Transverse colon (tissue), 4 donors: ENCODE measurements at regions not wholly inside any gene's neighbourhood (a gene's known extent, or its start where the extent isn't known, plus 50 kb on each side); places are given as distances from the start of the nearest gene placed in this dataset.
"Not testable (repeated sequence)": the region's sequence is repeated elsewhere in the genome, so short reads cannot be mapped to it uniquely, and the experiment has no call there.

Experiments used
- DNase-seq: peaks from one replicate; pipeline ENCODE4 v3.0.0-alpha.2; 2019
- H3K27ac ChIP-seq, 4 donors: fragments of 200-600 bp; sonication (generic); 2 replicates each; pipeline ENCODE4 v1.5.1; 2016 to 2018; ENCODE audit warnings: inconsistent platforms in 4 of 4
- H3K27me3 ChIP-seq: fragments of 200-600 bp; sonication (generic); 2 replicates; pipeline ENCODE4 v1.5.1; 2017; ENCODE audit warnings: inconsistent platforms
- H3K36me3 ChIP-seq, 4 donors: fragments of 200-600 bp; sonication (generic); 2 replicates each; pipeline ENCODE4 v1.5.1; 2017 to 2019; ENCODE audit warnings: inconsistent platforms in 4 of 4
- H3K4me1 ChIP-seq, 4 donors: fragments of 200-600 bp; sonication (generic); 2 replicates each; pipeline ENCODE4 v1.5.1; 2017 to 2020; ENCODE audit warnings: inconsistent platforms in 4 of 4
- H3K4me3 ChIP-seq, 4 donors: fragments of 200-600 bp; sonication (generic); 1 replicate in 1 of 4; 2 replicates in 3 of 4; pipeline versions ENCODE4 v1.5.1 to v1.6.1; 2017 to 2019; ENCODE audit warnings: inconsistent platforms in 4 of 4
- H3K9me3 ChIP-seq, 2 donors: fragments of 200-600 bp; sonication (generic); 2 replicates each; pipeline ENCODE4 v1.5.1; 2017 to 2019; ENCODE audit warnings: inconsistent platforms in 2 of 2
- EP300 ChIP-seq: sonication (generic); formaldehyde crosslinking; IDR thresholded peaks from one replicate; pipeline ENCODE4 v1.6.1; 2017; ENCODE audit warnings: antibody characterized with exemption, low read depth
- POLR2A ChIP-seq: fragments of 450-650 bp; IDR thresholded peaks from one replicate; pipeline ENCODE4 v1.6.1; 2016; ENCODE audit warnings: antibody characterized with exemption, mild to moderate bottlenecking, moderate library complexity
- POLR2AphosphoS5 ChIP-seq, 3 donors: sonication (generic); formaldehyde crosslinking; IDR thresholded peaks; one replicate each; pipeline ENCODE4 v1.6.1; 2016; ENCODE audit warnings: antibody characterized with exemption in 3 of 3
- WGBS, 2 donors: methylation state at CpG; one replicate each; pipeline ENCODE4 v1.1.5; 2018; ENCODE audit warnings: low coverage in 1 of 2; 5-methylcytosine and 5-hydroxymethylcytosine counted together
- in situ Hi-C, 4 donors: fragments of 200-750 bp; cut with MboI; loops; one replicate each; pipeline versions ENCODE4 v1.15.0 to v1.15.1; 2017; ENCODE audit warnings: low sequenced_read_pairs in 3 of 4, low pct_ligation_motif_present in 1 of 4, low pct_unique_long_range_greater_than_20kb in 1 of 4
- intact Hi-C: fragments of 100-400 bp; cut with DNase I; formaldehyde crosslinking; loops from one replicate; pipeline ENCODE4 v1.15.1; 2023; ENCODE audit warnings: low total_unique reads
- TF ChIP-seq, protein P1 (sequence below), 5 experiments: fragments of 200-600 bp in 3 of 5; fragments of 450-650 bp in 2 of 5; sonication (generic) in 3 of 5; IDR thresholded peaks; 1 replicate in 2 of 5; 2 replicates in 3 of 5; pipeline ENCODE4 v1.5.1; 2016 to 2017; ENCODE audit warnings: antibody characterized with exemption in 5 of 5, inconsistent platforms in 3 of 5, mild to moderate bottlenecking in 2 of 5, moderate library complexity in 1 of 5

DNA sequence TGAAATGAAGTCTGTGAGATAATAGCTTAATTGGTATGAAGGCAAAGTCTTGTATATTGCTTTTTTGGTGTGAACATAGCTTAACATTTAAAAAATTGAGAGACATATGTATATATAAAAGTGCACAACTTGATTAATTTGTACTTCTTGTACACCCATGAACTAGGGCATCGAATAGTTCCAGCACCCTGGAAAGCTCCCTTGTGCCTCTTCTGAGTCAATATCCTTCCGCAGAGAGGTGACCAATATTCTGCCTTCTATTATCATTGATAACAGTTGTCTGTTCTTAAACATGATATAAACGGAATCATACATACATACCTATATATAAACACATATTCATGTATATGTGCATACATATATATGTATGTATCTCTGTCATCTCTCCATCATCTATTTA is 185.4 kb downstream of the PHF2 start:
- 68 to 69% methylated on average over 3 of the region's 3 CpGs for WGBS, 2 donors
- Histone ChIP-seq H3K27me3 (no peaks in the 10 kb centered on the region), H3K4me3 (no peak overlapping the region), H3K4me1 (no peaks in the 10 kb centered on the region), H3K9me3 (peaks cover 11 to 13% of the 10 kb centered on the region in 2 donors), H3K27ac (no peak overlapping the region), H3K36me3 (no peaks in the 10 kb centered on the region)
- TF ChIP-seq EP300 (no peak), POLR2A (no peak), POLR2AphosphoS5 (IDR thresholded peaks at IDR 0.05) (no peak)
- TF ChIP-seq, protein P1, sequence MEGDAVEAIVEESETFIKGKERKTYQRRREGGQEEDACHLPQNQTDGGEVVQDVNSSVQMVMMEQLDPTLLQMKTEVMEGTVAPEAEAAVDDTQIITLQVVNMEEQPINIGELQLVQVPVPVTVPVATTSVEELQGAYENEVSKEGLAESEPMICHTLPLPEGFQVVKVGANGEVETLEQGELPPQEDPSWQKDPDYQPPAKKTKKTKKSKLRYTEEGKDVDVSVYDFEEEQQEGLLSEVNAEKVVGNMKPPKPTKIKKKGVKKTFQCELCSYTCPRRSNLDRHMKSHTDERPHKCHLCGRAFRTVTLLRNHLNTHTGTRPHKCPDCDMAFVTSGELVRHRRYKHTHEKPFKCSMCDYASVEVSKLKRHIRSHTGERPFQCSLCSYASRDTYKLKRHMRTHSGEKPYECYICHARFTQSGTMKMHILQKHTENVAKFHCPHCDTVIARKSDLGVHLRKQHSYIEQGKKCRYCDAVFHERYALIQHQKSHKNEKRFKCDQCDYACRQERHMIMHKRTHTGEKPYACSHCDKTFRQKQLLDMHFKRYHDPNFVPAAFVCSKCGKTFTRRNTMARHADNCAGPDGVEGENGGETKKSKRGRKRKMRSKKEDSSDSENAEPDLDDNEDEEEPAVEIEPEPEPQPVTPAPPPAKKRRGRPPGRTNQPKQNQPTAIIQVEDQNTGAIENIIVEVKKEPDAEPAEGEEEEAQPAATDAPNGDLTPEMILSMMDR (IDR thresholded peaks at IDR 0.05) = no peak
- no peak for DNase-seq
- intact Hi-C loops = no loop called here
- in situ Hi-C loops = no loop called here

DNA sequence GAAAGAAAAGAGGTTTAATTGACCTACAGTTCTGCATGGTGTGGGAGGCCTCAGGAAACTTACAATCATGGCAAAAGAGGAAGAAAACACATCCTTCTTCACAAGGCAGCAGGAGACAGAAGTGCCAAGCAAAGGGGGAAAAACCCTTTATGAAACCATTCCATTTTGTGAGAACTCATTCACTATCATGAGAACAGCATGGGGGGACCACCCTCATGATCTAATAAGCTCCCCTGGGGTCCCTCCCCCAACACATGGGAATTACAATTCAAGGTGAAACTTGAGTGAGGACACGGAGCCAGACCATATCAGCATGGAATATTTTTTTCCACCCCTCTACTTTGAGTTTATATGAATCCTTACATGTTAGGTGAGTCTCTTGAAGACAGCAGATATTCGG is 173.7 kb downstream of the PHF2 start:
- H3K9me3 ChIP-seq = peaks cover 19 to 39% of the 10 kb centered on the region in 2 donors
- TF ChIP-seq, protein P1 (IDR thresholded peaks at IDR 0.05) = no peak
- TF ChIP-seq EP300 (no peak), POLR2AphosphoS5 (IDR thresholded peaks at IDR 0.05) (no peak), POLR2A (no peak)
- DNase-seq = no peak
- no peaks in the 10 kb centered on the region for H3K27me3 ChIP-seq
- no peak overlapping the region for H3K4me3 ChIP-seq
- 49 to 50% methylated on average over 2 of the region's 2 CpGs for WGBS, 2 donors
- in situ Hi-C loops = no loop called here
- intact Hi-C loops = no loop called here
- no peak overlapping the region for H3K27ac ChIP-seq
- H3K4me1 ChIP-seq = no peaks in the 10 kb centered on the region
- H3K36me3 ChIP-seq = no peaks in the 10 kb centered on the region

DNA sequence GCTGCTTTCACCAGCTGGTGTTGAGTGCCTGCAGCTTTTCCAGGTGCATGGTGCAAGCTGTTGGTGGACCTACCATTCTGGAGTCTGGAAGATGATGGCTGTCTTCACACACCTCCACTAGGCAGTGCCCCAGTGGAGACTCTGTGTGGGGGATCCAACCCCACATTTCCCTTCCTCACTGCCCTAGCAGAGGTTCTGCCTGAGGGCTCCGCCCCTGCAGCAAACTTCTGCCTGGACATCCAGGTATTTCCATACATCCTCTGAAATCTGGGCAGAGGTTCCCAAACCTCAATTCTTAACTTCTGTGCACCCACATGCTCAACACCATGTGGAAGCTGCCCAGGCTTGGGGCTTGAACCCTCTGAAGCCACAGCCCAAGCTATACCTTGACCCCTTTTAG is 172.4 kb downstream of the PHF2 start:
- H3K27ac ChIP-seq, intact Hi-C loops, in situ Hi-C loops, H3K4me1 ChIP-seq, H3K36me3 ChIP-seq, H3K27me3 ChIP-seq, DNase-seq, H3K4me3 ChIP-seq: not testable (repeated sequence)
- peaks cover 19 to 39% of the 10 kb centered on the region in 2 donors for H3K9me3 ChIP-seq
- WGBS, 2 donors = 83% methylated on average over 1 of the region's 1 CpG; no CpG with 5 or more reads in 1 of the 2 donors

DNA sequence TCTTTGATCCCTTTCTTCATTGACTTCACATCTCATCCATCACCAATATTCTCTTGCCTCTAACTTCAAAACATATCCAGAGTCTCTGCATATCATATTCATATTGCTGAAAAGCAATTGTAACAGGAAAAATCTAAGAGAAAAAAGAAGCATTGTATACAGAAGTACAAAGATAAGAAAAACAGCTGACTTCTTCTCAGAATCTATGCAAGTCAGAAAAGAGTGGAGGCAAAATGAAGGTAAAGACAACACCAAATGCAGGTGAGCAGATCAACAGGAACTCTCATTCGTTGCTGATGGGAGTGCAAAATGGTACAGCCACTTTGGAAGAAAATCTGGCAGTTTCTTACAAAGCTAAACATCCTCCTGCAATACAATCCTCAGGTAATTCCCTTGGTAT is 155.6 kb downstream of the PHF2 start:
- no peaks in the 10 kb centered on the region for H3K36me3 ChIP-seq
- TF ChIP-seq POLR2A (no peak), POLR2AphosphoS5 (IDR thresholded peaks at IDR 0.05) (no peak), EP300 (no peak)
- TF ChIP-seq, protein P1 (IDR thresholded peaks at IDR 0.05) = no peak
- intact Hi-C loops = no loop called here
- in situ Hi-C loops = no loop called here
- no peak overlapping the region for H3K4me3 ChIP-seq
- WGBS, 2 donors = 20 to 46% methylated on average over 1 of the region's 1 CpG
- DNase-seq = no peak
- H3K4me1 ChIP-seq = no peaks in the 10 kb centered on the region
- peaks cover 14% of the 10 kb centered on the region for H3K27me3 ChIP-seq
- H3K9me3 ChIP-seq = peaks cover 13 to 17% of the 10 kb centered on the region in 2 donors
- H3K27ac ChIP-seq = no peak overlapping the region

DNA sequence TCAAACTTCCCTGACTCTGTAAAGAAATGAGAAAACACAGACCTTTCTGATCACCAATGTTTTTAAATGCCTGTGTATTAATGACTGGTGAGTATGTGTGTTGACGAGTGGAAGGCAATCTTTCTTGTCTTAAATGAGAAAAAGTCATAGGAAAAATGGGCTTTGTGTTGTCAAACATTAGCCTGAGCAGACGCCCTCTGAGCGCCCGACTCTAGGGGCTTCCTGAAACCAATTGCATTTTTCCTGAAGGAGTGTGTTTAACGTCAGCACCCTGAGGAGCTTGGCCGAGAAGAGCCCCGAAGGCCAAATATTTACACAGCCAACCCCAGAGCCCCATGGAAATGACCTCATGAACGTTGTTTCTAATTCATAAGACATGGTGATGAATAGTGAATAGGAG is 154.3 kb downstream of the PHF2 start:
- Histone ChIP-seq H3K4me1 (no peaks in the 10 kb centered on the region), H3K9me3 (peaks cover 13 to 17% of the 10 kb centered on the region in 2 donors), H3K4me3 (no peak overlapping the region), H3K27ac (no peak overlapping the region), H3K36me3 (no peaks in the 10 kb centered on the region), H3K27me3 (peaks cover 14% of the 10 kb centered on the region)
- WGBS, 2 donors = 15 to 26% methylated on average over 2 to 8 of the region's 8 CpGs
- TF ChIP-seq POLR2A (no peak), POLR2AphosphoS5 (IDR thresholded peaks at IDR 0.05) (peak in 1 of 3 donors; percentile 5)
- in situ Hi-C loops (no loop called here), intact Hi-C loops (no loop called here)
- DNase-seq = no peak
